WTC11 (cell line): ENCODE measurements at regions not wholly inside any gene's neighbourhood (a gene's known extent, or its start where the extent isn't known, plus 50 kb on each side); places are given as distances from the start of the nearest gene placed in this dataset.

ENCODE experiments used
- CTCF ChIP-seq: fragments of 200-600 bp; IDR thresholded peaks from 2 replicates; pipeline ENCODE4 v1.8.0; 2022; ENCODE audit warnings: antibody characterized with exemption
- MYBL2 ChIP-seq: sonication (generic); formaldehyde crosslinking; IDR thresholded peaks from 2 replicates; pipeline ENCODE4 v1.8.1; 2023; ENCODE audit warnings: mild to moderate bottlenecking, moderate library complexity, missing genetic modification reagents
- ZBTB21 ChIP-seq: sonication (generic); formaldehyde crosslinking; IDR thresholded peaks from 2 replicates; pipeline ENCODE4 v1.8.1; 2023; ENCODE audit warnings: mild to moderate bottlenecking, missing genetic modification reagents, borderline replicate concordance
- ZNF138 ChIP-seq: sonication (generic); formaldehyde crosslinking; conservative IDR thresholded peaks from 2 replicates; pipeline ENCODE4 v1.8.1; 2022; ENCODE audit warnings: mild to moderate bottlenecking, moderate library complexity, missing genetic modification reagents
- ZNF219 ChIP-seq: sonication (generic); formaldehyde crosslinking; IDR thresholded peaks from 2 replicates; pipeline ENCODE4 v1.8.0; 2023; ENCODE audit warnings: missing genetic modification reagents, mild to moderate bottlenecking, borderline replicate concordance

GRCh38 chr2:16032282-16033031 is 92.1 kb downstream of the MYCN start:
- TF ChIP-seq ZNF138 (no peak), ZNF219 (no peak), CTCF (no peak), ZBTB21 (CRISPR knock-in tag) (no peak), MYBL2 (CRISPR knock-in tag) (no peak)
